Activated CD4-positive, alpha-beta T cell treated with anti-CD3 and anti-CD28 coated beads, Interleukin-10, Interleukin-2, amounts not matched to agents 100 ng/mL and 50 ng/mL, durations not matched to agents 16 hours and 8 hours (primary cell): ENCODE measurements at regions not wholly inside any gene's neighbourhood (a gene's known extent, or its start where the extent isn't known, plus 50 kb on each side); places are given as distances from the start of the nearest gene placed in this dataset.

Experiments
- DNase-seq: peaks from one replicate; pipeline ENCODE4 v3.0.0-alpha.2; 2020

- DNase-seq: no peak
These were observed 513.0 kb upstream of the ANKRD30A start for GRCh38 chr10:36612436-36612835.

- DNase-seq: no peak
These were observed 516.5 kb upstream of the ANKRD30A start for GRCh38 chr10:36608866-36609265.

GRCh38 chr10:36608251-36608650, 517.1 kb upstream of the ANKRD30A start:
- DNase-seq: no peak

- no peak for DNase-seq
These were observed 519.1 kb upstream of the ANKRD30A start for GRCh38 chr10:36606234-36606839.

GRCh38 chr10:36604316-36604715, 521.1 kb upstream of the ANKRD30A start:
- no peak for DNase-seq

GRCh38 chr10:36603688-36604087, 521.7 kb upstream of the ANKRD30A start:
- DNase-seq: no peak

GRCh38 chr10:36602374-36602773, 523.0 kb upstream of the ANKRD30A start:
- DNase-seq: no peak

- no peak for DNase-seq
These were observed 527.6 kb upstream of the ANKRD30A start for GRCh38 chr10:36597756-36598320.

GRCh38 chr10:36592964-36593363, 532.4 kb upstream of the ANKRD30A start:
- DNase-seq: no peak

- DNase-seq: no peak
These were observed 534.0 kb upstream of the ANKRD30A start for GRCh38 chr10:36591436-36591835.

- DNase-seq: no peak
These were observed 541.7 kb upstream of the ANKRD30A start for GRCh38 chr10:36583690-36584089.

- DNase-seq: no peak
These were observed 544.2 kb upstream of the ANKRD30A start for GRCh38 chr10:36581237-36581636.

- no peak for DNase-seq
These were observed 547.1 kb upstream of the ANKRD30A start for GRCh38 chr10:36578306-36578705.

GRCh38 chr10:36577126-36577525, 548.3 kb upstream of the ANKRD30A start:
- DNase-seq: no peak

- DNase-seq: no peak
These were observed 551.2 kb upstream of the ANKRD30A start for GRCh38 chr10:36574207-36574606.

GRCh38 chr10:36573246-36573645, 552.2 kb upstream of the ANKRD30A start:
- DNase-seq: no peak

- DNase-seq: no peak
These were observed 561.0 kb upstream of the ANKRD30A start for GRCh38 chr10:36564433-36564832.

- DNase-seq: no peak
These were observed 565.7 kb upstream of the ANKRD30A start for GRCh38 chr10:36559412-36560400.

GRCh38 chr10:36556468-36556867, 568.9 kb upstream of the ANKRD30A start:
- no peak for DNase-seq

- no peak for DNase-seq
These were observed 570.4 kb upstream of the ANKRD30A start for GRCh38 chr10:36555036-36555435.

GRCh38 chr10:36547965-36548364, 577.4 kb upstream of the ANKRD30A start:
- DNase-seq: no peak

GRCh38 chr10:36542493-36542892, 582.9 kb upstream of the ANKRD30A start:
- no peak for DNase-seq

- no peak for DNase-seq
These were observed 584.8 kb upstream of the ANKRD30A start for GRCh38 chr10:36540611-36541010.
